BLaER1 (cell line): ENCODE measurements at regions not wholly inside any gene's neighbourhood (a gene's known extent, or its start where the extent isn't known, plus 50 kb on each side); places are given as distances from the start of the nearest gene placed in this dataset.
A peak's percentile ranks its signal among the peaks of the same experiment; 100 is the strongest.
"Not testable (repeated sequence)": the region's sequence is repeated elsewhere in the genome, so short reads cannot be mapped to it uniquely, and the experiment has no call there.

Experiments
- H3K27ac ChIP-seq: shearing (Covaris generic); formaldehyde crosslinking; 2 replicates; pipeline ENCODE4 v1.8.1; 2022
- H3K27me3 ChIP-seq: shearing (Covaris generic); formaldehyde crosslinking; 2 replicates; pipeline ENCODE4 v1.8.1; 2022
- H3K36me3 ChIP-seq: shearing (Covaris generic); formaldehyde crosslinking; 2 replicates; pipeline ENCODE4 v1.8.1; 2022
- H3K4me1 ChIP-seq: shearing (Covaris generic); formaldehyde crosslinking; 2 replicates; pipeline ENCODE4 v1.8.1; 2022
- H3K4me2 ChIP-seq: shearing (Covaris generic); formaldehyde crosslinking; 2 replicates; pipeline ENCODE4 v1.8.1; 2022
- H3K4me3 ChIP-seq: shearing (Covaris generic); formaldehyde crosslinking; 2 replicates; pipeline ENCODE4 v1.8.1; 2022
- H3K9ac ChIP-seq: shearing (Covaris generic); formaldehyde crosslinking; 2 replicates; pipeline ENCODE4 v1.8.1; 2022
- H3K9me3 ChIP-seq: shearing (Covaris generic); formaldehyde crosslinking; 2 replicates; pipeline ENCODE4 v1.8.1; 2022
- H4K20me1 ChIP-seq: shearing (Covaris generic); formaldehyde crosslinking; 2 replicates; pipeline ENCODE4 v1.8.1; 2022
- Cebpa-rat ChIP-seq: shearing (Covaris generic); IDR thresholded peaks from 2 replicates; pipeline ENCODE4 v1.8.1; 2022

- Histone ChIP-seq H3K27me3 (peaks cover 10% of the 10 kb centered on the region; the same call in 1 of the 2 replicates), H3K36me3 (no peaks in the 10 kb centered on the region), H3K4me2 (no peak overlapping the region), H4K20me1 (no peaks in the 10 kb centered on the region), H3K9me3 (peaks cover 19% of the 10 kb centered on the region), H3K4me1 (peaks cover 6% of the 10 kb centered on the region), H3K27ac (no peak overlapping the region), H3K4me3 (no peak overlapping the region), H3K9ac (no peak overlapping the region)
- TF ChIP-seq Cebpa-rat: no peak
Measured at GRCh38 chr6:105691081-105691480, 288.2 kb upstream of the PREP start.

DNA sequence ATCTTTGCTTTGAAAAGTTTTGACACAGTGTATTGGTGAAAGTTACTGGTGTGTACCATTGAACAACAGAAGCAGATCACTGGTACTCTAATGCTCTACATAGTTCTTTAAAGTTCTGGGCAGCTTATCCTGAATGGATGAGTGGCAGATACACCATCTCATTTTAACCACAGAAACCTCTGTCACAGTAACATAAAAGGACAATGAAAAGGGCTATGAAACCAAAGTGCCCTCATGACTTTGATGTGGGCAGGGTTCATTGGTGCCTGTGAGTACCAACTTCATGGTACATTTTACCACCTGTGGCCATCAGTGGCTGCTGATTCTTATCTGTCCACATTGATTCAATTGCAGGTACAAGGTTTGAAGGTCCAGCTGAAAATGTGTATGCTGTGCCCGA, 285.7 kb upstream of the PREP start:
- Histone ChIP-seq H3K4me2 (0 out of 2 replicates have a peak overlapping the region, but pooled peaks have one; percentile 2), H4K20me1 (no peaks in the 10 kb centered on the region), H3K9ac (no peak overlapping the region), H3K9me3 (peaks cover 30% of the 10 kb centered on the region), H3K27me3 (peaks cover 1% of the 10 kb centered on the region; the same call in 1 of the 2 replicates), H3K36me3 (no peaks in the 10 kb centered on the region), H3K4me3 (no peak overlapping the region), H3K27ac (no peak overlapping the region), H3K4me1 (peaks cover 6% of the 10 kb centered on the region)
- TF ChIP-seq Cebpa-rat: no peak

- H3K9ac ChIP-seq, H3K4me3 ChIP-seq, H3K36me3 ChIP-seq, H3K4me1 ChIP-seq, H4K20me1 ChIP-seq, H3K27ac ChIP-seq, H3K27me3 ChIP-seq, H3K4me2 ChIP-seq: not testable (repeated sequence)
- peaks cover 33% of the 10 kb centered on the region for H3K9me3 ChIP-seq
Measured at GRCh38 chr6:105686793-105687192, 283.9 kb upstream of the PREP start.

DNA sequence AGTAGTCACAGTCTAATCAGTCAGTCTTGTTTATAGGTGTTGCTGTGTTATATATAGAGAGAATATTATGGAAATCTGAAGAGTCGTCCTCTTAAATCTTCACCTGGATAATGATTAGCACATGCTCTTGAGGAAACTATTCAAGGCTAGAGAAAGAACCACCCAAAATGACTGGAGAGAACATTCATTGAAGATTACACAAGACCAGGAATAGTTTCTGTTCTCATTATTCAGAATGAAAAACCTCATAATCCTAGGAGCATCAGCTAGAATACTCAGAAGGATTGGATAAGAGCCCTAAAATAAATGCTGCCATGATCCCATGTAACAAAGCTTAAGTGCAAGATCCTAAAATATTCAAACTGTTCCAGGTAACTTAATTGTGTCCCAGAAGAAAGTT, 278.2 kb upstream of the PREP start:
- Histone ChIP-seq H3K4me2 (no peak overlapping the region), H3K27ac (no peak overlapping the region), H3K9me3 (peaks cover 15% of the 10 kb centered on the region), H3K4me1 (no peaks in the 10 kb centered on the region), H3K9ac (no peak overlapping the region), H3K4me3 (no peak overlapping the region), H3K36me3 (no peaks in the 10 kb centered on the region), H3K27me3 (no peaks in the 10 kb centered on the region), H4K20me1 (no peaks in the 10 kb centered on the region)
- TF ChIP-seq Cebpa-rat: no peak

DNA sequence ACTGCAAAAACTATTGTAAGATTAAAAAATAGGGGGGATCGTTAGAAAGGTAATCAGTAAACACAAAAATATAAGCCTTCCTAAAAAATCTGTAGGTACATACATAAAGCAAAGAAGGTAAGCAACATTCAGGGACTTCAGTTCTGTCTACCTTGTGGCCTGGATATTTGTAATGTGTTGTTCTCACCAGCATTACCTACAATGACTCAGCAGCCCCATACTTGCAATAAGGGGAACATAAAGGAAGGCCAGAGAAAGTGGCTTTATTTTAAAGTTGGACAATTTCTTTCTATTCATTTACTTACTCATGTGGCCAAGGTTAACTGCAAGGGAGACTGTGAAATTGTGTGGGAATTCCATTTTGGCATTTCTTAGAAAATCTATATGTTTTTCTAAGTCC, 277.2 kb upstream of the PREP start:
- no peaks in the 10 kb centered on the region for H3K4me1 ChIP-seq
- no peak overlapping the region for H3K9ac ChIP-seq
- H3K27ac ChIP-seq: no peak overlapping the region
- H3K4me2 ChIP-seq: no peak overlapping the region
- H3K27me3 ChIP-seq: no peaks in the 10 kb centered on the region
- no peak overlapping the region for H3K4me3 ChIP-seq
- H4K20me1 ChIP-seq: no peaks in the 10 kb centered on the region
- H3K9me3 ChIP-seq: peaks cover 6% of the 10 kb centered on the region; the same call in 1 of the 2 replicates
- no peak for TF ChIP-seq Cebpa-rat
- no peaks in the 10 kb centered on the region for H3K36me3 ChIP-seq

- Histone ChIP-seq H3K27me3 (no peaks in the 10 kb centered on the region), H3K9ac (no peak overlapping the region), H3K4me1 (no peaks in the 10 kb centered on the region), H4K20me1 (no peaks in the 10 kb centered on the region), H3K36me3 (no peaks in the 10 kb centered on the region), H3K4me2 (no peak overlapping the region), H3K27ac (no peak overlapping the region), H3K9me3 (peaks cover 4% of the 10 kb centered on the region), H3K4me3 (no peak overlapping the region)
- TF ChIP-seq Cebpa-rat: no peak
Measured at GRCh38 chr6:105678516-105678915, 275.6 kb upstream of the PREP start.

DNA sequence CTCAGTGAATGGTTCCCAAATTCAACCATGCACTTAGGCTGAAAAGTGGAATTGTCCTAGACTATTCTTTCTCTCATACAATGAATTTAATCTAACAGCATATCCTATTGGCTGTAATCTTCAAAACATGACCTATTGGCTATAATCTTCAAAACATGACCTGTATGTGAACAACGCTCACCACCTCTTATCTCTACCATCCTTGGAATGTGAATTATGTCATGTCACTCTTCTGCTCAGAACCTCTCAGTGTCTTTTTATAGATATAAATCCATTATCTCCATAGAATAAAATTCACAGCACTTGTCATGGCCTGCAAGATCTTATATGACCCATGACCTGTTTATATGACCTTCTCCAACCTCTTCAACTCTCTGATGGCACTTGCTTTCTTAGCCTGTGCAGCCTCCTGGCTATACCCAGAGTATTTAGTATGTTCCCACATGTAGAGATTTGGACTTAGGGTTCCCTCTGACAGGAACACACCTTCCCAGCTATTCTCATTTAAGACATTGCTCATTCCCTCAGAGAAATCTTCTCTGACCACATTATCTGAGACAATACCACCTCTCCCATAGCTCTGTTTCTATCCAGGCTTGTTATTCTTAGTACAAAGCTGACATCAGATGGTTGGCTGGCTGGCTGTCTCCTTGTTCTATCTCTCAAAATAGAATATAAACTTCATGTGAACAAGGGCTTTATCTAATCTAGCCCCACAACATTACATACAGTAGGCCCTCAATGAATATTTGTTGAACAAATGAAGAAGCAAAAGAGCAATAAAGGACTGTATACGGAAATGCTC, 275.0 kb upstream of the PREP start:
- no peak overlapping the region for H3K9ac ChIP-seq
- TF ChIP-seq Cebpa-rat: no peak
- peaks cover 4% of the 10 kb centered on the region for H3K9me3 ChIP-seq
- H3K4me2 ChIP-seq: no peak overlapping the region
- H3K27me3 ChIP-seq: no peaks in the 10 kb centered on the region
- H3K27ac ChIP-seq: no peak overlapping the region
- no peak overlapping the region for H3K4me3 ChIP-seq
- no peaks in the 10 kb centered on the region for H3K36me3 ChIP-seq
- no peaks in the 10 kb centered on the region for H3K4me1 ChIP-seq
- no peaks in the 10 kb centered on the region for H4K20me1 ChIP-seq

- no peak overlapping the region for H3K9ac ChIP-seq
- H3K27me3 ChIP-seq: no peaks in the 10 kb centered on the region
- H3K4me3 ChIP-seq: no peak overlapping the region
- H3K27ac ChIP-seq: no peak overlapping the region
- no peaks in the 10 kb centered on the region for H4K20me1 ChIP-seq
- H3K4me2 ChIP-seq: no peak overlapping the region
- H3K36me3 ChIP-seq: no peaks in the 10 kb centered on the region
- no peak for TF ChIP-seq Cebpa-rat
- H3K9me3 ChIP-seq: peaks cover 2% of the 10 kb centered on the region
- no peaks in the 10 kb centered on the region for H3K4me1 ChIP-seq
Measured at GRCh38 chr6:105676857-105677256, 274.0 kb upstream of the PREP start.

GRCh38 chr6:105675715-105676397, 273.0 kb upstream of the PREP start:
- no peaks in the 10 kb centered on the region for H3K27me3 ChIP-seq
- no peaks in the 10 kb centered on the region for H3K4me1 ChIP-seq
- no peaks in the 10 kb centered on the region for H4K20me1 ChIP-seq
- no peak overlapping the region for H3K4me2 ChIP-seq
- no peak for TF ChIP-seq Cebpa-rat
- H3K9ac ChIP-seq: no peak overlapping the region
- no peak overlapping the region for H3K27ac ChIP-seq
- H3K4me3 ChIP-seq: no peak overlapping the region
- H3K9me3 ChIP-seq: no peaks in the 10 kb centered on the region; the same call in 1 of the 2 replicates
- H3K36me3 ChIP-seq: no peaks in the 10 kb centered on the region

DNA sequence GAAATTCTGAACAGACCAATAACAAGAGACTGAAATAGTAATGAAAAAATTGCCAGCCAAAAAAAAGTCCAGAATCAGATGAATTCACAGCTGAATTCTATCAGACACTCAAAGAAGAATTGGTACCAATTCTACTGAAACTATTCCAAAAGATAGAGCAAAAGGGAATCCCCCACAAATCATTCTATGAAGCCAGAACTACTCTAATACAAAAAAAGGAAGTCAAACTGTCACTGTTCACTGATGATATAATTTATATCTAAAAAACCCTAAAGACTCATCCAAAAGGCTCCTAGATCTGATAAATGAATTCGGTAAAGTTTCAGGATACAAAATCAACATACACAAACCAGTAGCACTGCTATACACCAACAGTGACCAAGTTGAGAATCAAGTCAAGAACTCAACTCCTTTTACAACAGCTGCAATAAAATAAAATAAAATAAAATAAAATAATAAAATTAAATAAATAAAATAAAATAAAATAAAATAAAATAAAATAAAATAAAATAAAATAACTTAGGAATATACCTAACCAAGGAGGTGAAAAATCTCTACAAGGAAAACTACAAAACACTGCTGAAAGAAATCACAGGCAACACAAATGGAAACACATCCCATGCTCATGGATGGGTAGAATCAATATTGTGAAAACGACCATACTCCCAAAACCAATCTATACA, 270.1 kb upstream of the PREP start:
- H3K9me3 ChIP-seq, H3K27me3 ChIP-seq, H3K9ac ChIP-seq, H3K27ac ChIP-seq, H3K36me3 ChIP-seq, H4K20me1 ChIP-seq, H3K4me3 ChIP-seq, H3K4me1 ChIP-seq, H3K4me2 ChIP-seq: not testable (repeated sequence)
